ENCODE measurements at regions not wholly inside any gene's neighbourhood (a gene's known extent, or its start where the extent isn't known, plus 50 kb on each side); places are given as distances from the start of the nearest gene placed in this dataset.

DNA sequence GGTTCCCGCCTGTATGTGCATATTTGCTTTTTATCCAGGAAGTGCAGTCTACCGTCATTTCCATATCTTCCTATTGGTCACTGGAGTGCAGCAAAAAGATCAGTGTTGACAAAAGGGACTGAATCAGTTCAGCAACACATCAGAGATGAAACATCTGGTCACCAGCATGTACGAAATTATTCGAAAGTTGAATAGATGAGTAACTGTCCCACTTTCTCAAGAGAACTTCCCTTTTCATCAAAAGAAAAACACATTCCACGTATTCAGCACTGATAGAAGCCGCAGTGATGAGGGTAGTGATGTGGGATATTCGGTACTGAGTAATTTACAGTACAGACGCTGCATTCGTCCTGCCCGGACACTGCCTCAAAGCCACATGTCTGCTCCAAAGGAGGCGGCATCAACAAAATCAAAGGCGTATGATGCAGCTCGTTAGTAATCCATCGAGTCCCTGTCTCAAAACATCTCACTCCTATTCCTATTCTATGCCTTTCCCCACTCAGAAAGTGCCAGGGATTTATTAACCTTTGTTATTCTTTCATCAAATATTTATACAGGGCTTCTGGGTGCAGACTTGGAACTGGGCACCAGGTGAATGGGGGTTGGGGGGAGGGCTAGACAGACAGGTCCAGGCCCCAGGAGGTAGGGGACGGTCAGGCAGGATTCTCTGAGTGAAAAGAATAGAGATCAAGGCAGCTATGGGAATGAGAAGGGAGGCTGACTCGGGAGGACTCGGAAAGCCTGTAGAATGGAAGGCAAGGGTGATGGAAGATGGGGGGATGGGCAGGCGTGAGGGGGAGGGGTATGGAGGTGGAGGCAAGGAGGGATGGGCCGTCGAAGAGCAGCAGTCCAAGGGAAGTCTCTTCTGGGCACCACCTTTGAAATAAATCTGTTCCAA, 79.5 kb upstream of the SLC45A1 start:
- TF ChIP-seq EZH2 (IDR thresholded peaks at IDR 0.05; ENCODE audit: borderline replicate concordance, low read length) = no peak
- TF ChIP-seq, protein P1, sequence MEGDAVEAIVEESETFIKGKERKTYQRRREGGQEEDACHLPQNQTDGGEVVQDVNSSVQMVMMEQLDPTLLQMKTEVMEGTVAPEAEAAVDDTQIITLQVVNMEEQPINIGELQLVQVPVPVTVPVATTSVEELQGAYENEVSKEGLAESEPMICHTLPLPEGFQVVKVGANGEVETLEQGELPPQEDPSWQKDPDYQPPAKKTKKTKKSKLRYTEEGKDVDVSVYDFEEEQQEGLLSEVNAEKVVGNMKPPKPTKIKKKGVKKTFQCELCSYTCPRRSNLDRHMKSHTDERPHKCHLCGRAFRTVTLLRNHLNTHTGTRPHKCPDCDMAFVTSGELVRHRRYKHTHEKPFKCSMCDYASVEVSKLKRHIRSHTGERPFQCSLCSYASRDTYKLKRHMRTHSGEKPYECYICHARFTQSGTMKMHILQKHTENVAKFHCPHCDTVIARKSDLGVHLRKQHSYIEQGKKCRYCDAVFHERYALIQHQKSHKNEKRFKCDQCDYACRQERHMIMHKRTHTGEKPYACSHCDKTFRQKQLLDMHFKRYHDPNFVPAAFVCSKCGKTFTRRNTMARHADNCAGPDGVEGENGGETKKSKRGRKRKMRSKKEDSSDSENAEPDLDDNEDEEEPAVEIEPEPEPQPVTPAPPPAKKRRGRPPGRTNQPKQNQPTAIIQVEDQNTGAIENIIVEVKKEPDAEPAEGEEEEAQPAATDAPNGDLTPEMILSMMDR (IDR thresholded peaks at IDR 0.05; ENCODE audit: low read length) = no peak
